Mesendoderm (in vitro differentiated cells): ENCODE measurements at regions not wholly inside any gene's neighbourhood (a gene's known extent, or its start where the extent isn't known, plus 50 kb on each side); places are given as distances from the start of the nearest gene placed in this dataset.

ENCODE experiments used
- DNase-seq: peaks from one replicate; pipeline ENCODE4 v3.0.0; 2013
- H2AK5ac ChIP-seq: 2 replicates; pipeline ENCODE4 v1.6.1; 2013; ENCODE audit warnings: low read length, inconsistent platforms
- H2BK120ac ChIP-seq: 2 replicates; pipeline ENCODE4 v1.6.1; 2013; ENCODE audit warnings: low read depth, mild to moderate bottlenecking, low read length, moderate library complexity, mixed read lengths
- H2BK15ac ChIP-seq: replicated peaks from 2 replicates; pipeline ENCODE4 v1.6.1; 2013; ENCODE audit warnings: low read depth, mild to moderate bottlenecking, moderate library complexity
- H2BK5ac ChIP-seq: 2 replicates; pipeline ENCODE4 v1.6.1; 2013; ENCODE audit warnings: low read length, inconsistent platforms
- H3K18ac ChIP-seq: 2 replicates; pipeline ENCODE4 v1.6.1; 2013; ENCODE audit warnings: mild to moderate bottlenecking, low read length, mixed read lengths
- H3K23ac ChIP-seq: one replicate; pipeline ENCODE4 v1.6.1; 2013; ENCODE audit warnings: low read length
- H3K27ac ChIP-seq: 2 replicates; pipeline ENCODE4 v1.5.1; 2013; ENCODE audit warnings: low read depth, mild to moderate bottlenecking, inconsistent platforms, low read length, moderate library complexity
- H3K27me3 ChIP-seq: 2 replicates; pipeline ENCODE4 v1.6.1; 2013; ENCODE audit warnings: low read length, control low read depth, mild to moderate bottlenecking, inconsistent platforms; ENCODE audit not compliant: insufficient read depth, poor library complexity
- H3K36me3 ChIP-seq: 2 replicates; pipeline ENCODE4 v1.6.1; 2013; ENCODE audit warnings: low read length, inconsistent platforms; ENCODE audit not compliant: control insufficient read depth, insufficient read depth
- H3K4ac ChIP-seq: one replicate; pipeline ENCODE4 v1.6.1; 2013; ENCODE audit warnings: low read depth, mild to moderate bottlenecking, low read length, moderate library complexity
- H3K4me1 ChIP-seq: 2 replicates; pipeline ENCODE4 v1.6.1; 2013; ENCODE audit warnings: low read depth, low read length, inconsistent platforms; ENCODE audit not compliant: control insufficient read depth
- H3K4me2 ChIP-seq: 2 replicates; pipeline ENCODE4 v1.6.1; 2013; ENCODE audit warnings: low read length
- H3K4me3 ChIP-seq: 2 replicates; pipeline ENCODE4 v1.5.1; 2013; ENCODE audit warnings: mild to moderate bottlenecking, low read length
- H3K56ac ChIP-seq: one replicate; pipeline ENCODE4 v1.6.1; 2013; ENCODE audit warnings: low read length
- H3K79me1 ChIP-seq: 2 replicates; pipeline ENCODE4 v1.6.1; 2013; ENCODE audit warnings: low read length, inconsistent platforms
- H3K79me2 ChIP-seq: 2 replicates; pipeline ENCODE4 v1.6.1; 2013; ENCODE audit warnings: mild to moderate bottlenecking, low read length; ENCODE audit not compliant: control insufficient read depth, insufficient read depth
- H3K9ac ChIP-seq: 2 replicates; pipeline ENCODE4 v1.6.1; 2013; ENCODE audit warnings: low read length, inconsistent platforms
- H4K5ac ChIP-seq: one replicate; pipeline ENCODE4 v1.6.1; 2013; ENCODE audit warnings: low read length
- H4K8ac ChIP-seq: one replicate; pipeline ENCODE4 v1.6.1; 2013; ENCODE audit warnings: low read depth, mild to moderate bottlenecking, control low read depth, low read length, moderate library complexity
- WGBS: extraction: QIAGEN DNeasy Blood & Tissue Kit; methylation state at CpG from one replicate; pipeline ENCODE4 v1.1.7; 2013; ENCODE audit warnings: low lambda C conversion rate, missing lambda C conversion rate; ENCODE audit not compliant: insufficient coverage; ENCODE audit errors: extremely low coverage; 5-methylcytosine and 5-hydroxymethylcytosine counted together

- no CpG with 5 or more reads among the region's 4 CpGs for WGBS
- Histone ChIP-seq H3K4me3 (no peak overlapping the region), H3K79me1 (no peaks in the 10 kb centered on the region), H3K27ac (no peak overlapping the region), H3K4me1 (peaks cover 7% of the 10 kb centered on the region), H3K36me3 (no peaks in the 10 kb centered on the region), H2BK5ac (no peak overlapping the region), H3K4me2 (no peak overlapping the region), H2BK15ac (no peak overlapping the region), H2AK5ac (no peak overlapping the region), H3K23ac (no peak overlapping the region), H3K4ac (no peak overlapping the region), H3K27me3 (no peaks in the 10 kb centered on the region), H2BK120ac (no peak overlapping the region), H4K5ac (no peak overlapping the region), H3K56ac (no peak overlapping the region), H3K79me2 (no peaks in the 10 kb centered on the region), H4K8ac (no peak overlapping the region), H3K18ac (no peak overlapping the region), H3K9ac (no peak overlapping the region)
- no peak for DNase-seq
These were observed 69.7 kb downstream of the PHLDA1 start for GRCh38 chr12:75961878-75962277.

DNA sequence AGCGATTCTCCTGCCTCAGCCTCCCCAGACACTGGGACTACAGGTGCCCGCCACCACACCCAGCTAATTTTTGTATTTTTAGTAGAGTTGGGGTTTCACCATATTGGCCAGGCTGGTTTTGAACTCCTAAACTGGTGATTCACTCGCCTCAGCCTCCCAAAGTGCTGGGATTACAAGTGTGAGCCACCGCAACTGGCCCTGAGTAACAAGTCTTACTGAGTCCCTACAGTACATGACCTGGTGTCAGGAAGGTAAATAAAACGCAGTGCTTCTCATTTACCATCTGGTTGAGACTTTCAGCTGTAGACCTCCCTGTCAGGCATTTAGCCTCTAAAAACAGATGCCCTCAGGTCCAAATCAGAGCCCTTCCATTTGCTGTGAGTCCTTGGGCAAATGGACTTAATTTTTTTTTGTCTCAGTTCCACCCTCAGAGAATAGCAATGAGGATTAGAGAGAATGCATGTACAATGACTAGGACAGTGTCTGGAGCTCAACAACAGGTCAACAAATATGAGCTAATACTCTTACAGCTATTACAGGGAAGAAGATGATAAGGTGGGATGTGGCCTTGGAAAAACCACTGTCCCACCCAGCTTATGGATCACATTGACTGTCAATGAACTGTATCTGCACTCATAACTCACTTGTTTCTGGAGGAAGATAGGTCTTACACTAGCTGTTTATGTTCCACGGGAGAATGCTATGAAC, 70.5 kb downstream of the PHLDA1 start:
- H3K18ac ChIP-seq = no peak overlapping the region
- H2AK5ac ChIP-seq = no peak overlapping the region
- H4K5ac ChIP-seq = no peak overlapping the region
- DNase-seq = no peak
- no peak overlapping the region for H3K4ac ChIP-seq
- H3K79me1 ChIP-seq = no peaks in the 10 kb centered on the region
- no peak overlapping the region for H3K27ac ChIP-seq
- H3K4me2 ChIP-seq = no peak overlapping the region
- no peak overlapping the region for H2BK5ac ChIP-seq
- no peak overlapping the region for H3K9ac ChIP-seq
- H3K56ac ChIP-seq = no peak overlapping the region
- no peak overlapping the region for H3K4me3 ChIP-seq
- H2BK15ac ChIP-seq = no peak overlapping the region
- H2BK120ac ChIP-seq = peak overlapping the region; percentile 6
- no peak overlapping the region for H3K23ac ChIP-seq
- WGBS = no CpG with 5 or more reads among the region's 6 CpGs
- H3K36me3 ChIP-seq = no peaks in the 10 kb centered on the region
- H3K27me3 ChIP-seq = no peaks in the 10 kb centered on the region
- H3K4me1 ChIP-seq = peaks cover 7% of the 10 kb centered on the region
- H3K79me2 ChIP-seq = no peaks in the 10 kb centered on the region
- H4K8ac ChIP-seq = no peak overlapping the region

DNA sequence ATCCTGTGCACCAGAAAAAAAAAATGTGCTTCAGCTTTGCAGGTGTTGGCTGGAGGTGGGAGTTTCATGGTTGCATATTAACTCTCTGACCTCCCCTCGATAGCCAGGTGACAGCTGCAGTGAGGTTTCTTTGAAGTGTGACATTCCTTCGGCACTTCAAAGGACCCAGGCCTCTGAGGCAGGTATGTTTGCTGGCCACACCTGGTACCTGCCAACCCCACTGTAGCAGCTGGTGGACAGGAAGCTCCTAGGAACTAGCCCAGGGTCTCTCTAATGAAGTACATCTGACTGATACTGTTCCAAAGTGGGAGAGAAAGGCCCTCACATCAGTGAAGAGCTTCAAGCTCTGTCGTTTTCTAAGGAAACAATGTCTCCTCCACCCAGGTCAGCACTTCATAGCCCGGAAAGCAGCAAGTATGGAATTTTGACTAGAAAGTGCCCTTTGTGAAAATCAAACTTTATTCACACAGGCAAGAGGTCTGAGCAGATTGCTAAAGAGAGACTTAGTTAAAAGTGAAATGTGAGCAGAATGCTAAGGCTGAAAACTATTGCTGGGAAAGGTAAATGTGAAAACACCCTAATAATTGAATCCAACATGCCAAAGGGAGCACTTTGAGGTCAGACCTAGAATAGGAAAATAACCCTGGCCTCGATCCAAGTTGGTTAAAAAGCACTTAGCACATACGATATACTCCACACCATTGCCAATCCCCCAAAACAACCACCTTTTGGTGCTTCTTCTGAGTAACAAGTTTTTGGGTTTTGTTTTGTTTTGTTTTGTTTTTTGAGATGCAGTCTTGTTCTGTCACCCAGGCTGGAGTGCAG, 71.3 kb downstream of the PHLDA1 start:
- Histone ChIP-seq H3K18ac (no peak overlapping the region), H3K79me2 (no peaks in the 10 kb centered on the region), H2BK15ac (no peak overlapping the region), H4K5ac (no peak overlapping the region), H3K9ac (no peak overlapping the region), H3K4me1 (peaks cover 7% of the 10 kb centered on the region), H3K56ac (no peak overlapping the region), H3K79me1 (no peaks in the 10 kb centered on the region), H2BK5ac (no peak overlapping the region), H3K23ac (no peak overlapping the region), H3K27ac (no peak overlapping the region), H4K8ac (no peak overlapping the region), H3K4ac (no peak overlapping the region), H2AK5ac (no peak overlapping the region), H3K4me3 (no peak overlapping the region), H3K36me3 (no peaks in the 10 kb centered on the region), H3K4me2 (no peak overlapping the region), H2BK120ac (no peak overlapping the region), H3K27me3 (no peaks in the 10 kb centered on the region)
- DNase-seq = peak; percentile 90
- no CpG with 5 or more reads among the region's 6 CpGs for WGBS

- Histone ChIP-seq H3K4me1 (peaks cover 7% of the 10 kb centered on the region), H3K4me2 (no peak overlapping the region), H3K79me2 (no peaks in the 10 kb centered on the region), H3K79me1 (no peaks in the 10 kb centered on the region), H3K4ac (no peak overlapping the region), H3K23ac (no peak overlapping the region), H3K27me3 (no peaks in the 10 kb centered on the region), H3K9ac (no peak overlapping the region), H2BK120ac (no peak overlapping the region), H3K18ac (no peak overlapping the region), H2BK15ac (no peak overlapping the region), H4K5ac (no peak overlapping the region), H3K27ac (peak overlapping the region; percentile 63), H3K36me3 (no peaks in the 10 kb centered on the region), H2AK5ac (no peak overlapping the region), H3K56ac (no peak overlapping the region), H3K4me3 (no peak overlapping the region), H4K8ac (no peak overlapping the region), H2BK5ac (no peak overlapping the region)
- DNase-seq = peak; percentile 49
- no CpG with 5 or more reads among the region's 2 CpGs for WGBS
These were observed 72.1 kb downstream of the PHLDA1 start for GRCh38 chr12:75959506-75959905.

- H3K27ac ChIP-seq = peak overlapping the region; percentile 53
- H3K4me2 ChIP-seq = no peak overlapping the region
- no CpG with 5 or more reads among the region's 2 CpGs for WGBS
These were observed 72.5 kb downstream of the PHLDA1 start for GRCh38 chr12:75959060-75959459.

More at GRCh38 chr12:75959060-75959459, 72.5 kb downstream of the PHLDA1 start:
- Histone ChIP-seq H2BK5ac (no peak overlapping the region), H3K27me3 (no peaks in the 10 kb centered on the region), H2BK15ac (no peak overlapping the region), H2BK120ac (peak overlapping the region; percentile 36), H3K79me1 (no peaks in the 10 kb centered on the region), H3K4me3 (no peak overlapping the region), H2AK5ac (no peak overlapping the region), H3K9ac (no peak overlapping the region), H3K36me3 (no peaks in the 10 kb centered on the region), H3K18ac (peak overlapping the region; percentile 92), H3K23ac (no peak overlapping the region), H3K4ac (no peak overlapping the region), H3K4me1 (peaks cover 7% of the 10 kb centered on the region), H4K8ac (no peak overlapping the region), H3K79me2 (no peaks in the 10 kb centered on the region), H3K56ac (no peak overlapping the region), H4K5ac (no peak overlapping the region)
- DNase-seq = peak; percentile 83
